ENCODE measurements at regions not wholly inside any gene's neighbourhood (a gene's known extent, or its start where the extent isn't known, plus 50 kb on each side); places are given as distances from the start of the nearest gene placed in this dataset.

DNA sequence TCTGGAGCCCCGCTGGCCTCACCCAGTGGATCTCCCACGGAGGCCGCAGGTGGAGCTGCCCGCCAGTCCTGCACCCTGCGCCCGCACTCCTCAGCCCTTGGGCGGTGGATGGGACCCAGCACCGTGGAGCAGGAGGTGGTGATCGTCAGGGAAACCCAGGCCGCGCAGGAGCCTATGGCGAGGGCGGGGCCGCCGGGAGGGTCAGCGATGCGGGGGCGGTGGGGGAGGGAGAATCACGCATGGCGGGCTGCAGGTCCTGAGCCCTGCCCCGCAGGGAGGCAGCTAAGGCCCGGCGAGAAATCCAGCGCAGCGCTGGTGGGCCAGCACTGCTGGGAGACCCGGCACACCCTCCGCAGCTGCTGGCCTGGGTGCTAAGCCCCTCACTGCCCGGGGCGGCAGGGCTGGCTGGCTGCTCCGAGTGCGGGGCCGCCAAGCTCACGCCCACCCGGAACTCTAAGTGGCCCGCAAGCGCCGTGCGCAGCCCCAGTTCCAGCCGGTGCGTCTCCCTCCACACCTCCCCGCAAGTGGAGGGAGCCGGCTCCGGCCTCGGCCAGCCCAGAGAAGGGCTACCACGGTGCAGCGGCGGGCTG is 524.8 kb upstream of the TPK1 start:
- POLR2A ChIA-PET = no interaction called here
- Histone ChIP-seq H3K4me2 (ENCODE audit: low read length) (no peak overlapping the region), H3K9ac (ENCODE audit: low read length) (no peak overlapping the region), H3K9me2 (ENCODE audit: insufficient read depth) (no peaks in the 10 kb centered on the region), H4K20me1 (ENCODE audit: insufficient read depth) (no peaks in the 10 kb centered on the region), H3K27me3 (ENCODE audit: insufficient read depth, low read length) (no peaks in the 10 kb centered on the region), H3K27ac (ENCODE audit: low read depth, low read length) (no peak overlapping the region), H3K4me3 (replicated peaks in 1 of 2; ENCODE audit: low read depth in 1 of 2, low read length in 2 of 2) (no peak overlapping the region), H3K9me3 (ENCODE audit: control insufficient read depth in 1 of 2, insufficient read depth in 1 of 2, low read depth in 1 of 2, low read length in 2 of 2) (peaks cover 5 to 10% of the 10 kb centered on the region in 2 experiments; a peak in 2 of 4 replicates), H3K79me2 (ENCODE audit: insufficient read depth, low read length) (no peaks in the 10 kb centered on the region), H3K4me1 (ENCODE audit: control insufficient read depth in 1 of 2, insufficient read depth in 2 of 2, low read length in 2 of 2) (no peaks in the 10 kb centered on the region), H2AFZ (ENCODE audit: low read depth, low read length, poor library complexity, severe bottlenecking) (no peak overlapping the region), H3K36me3 (ENCODE audit: control insufficient read depth in 1 of 2, insufficient read depth in 2 of 2, low read length in 2 of 2) (no peaks in the 10 kb centered on the region)
- ATAC-seq = no peak
- no TSS peak for BruUV-seq (replicated peaks)
- no peak for DNase-seq (ENCODE audit: low read depth, low spot score)
- intact Hi-C loops (cut with micrococcal nuclease) = no loop called here
- TF ChIP-seq ZFX (IDR thresholded peaks at IDR 0.05) (no peak), POLR2AphosphoS5 (IDR thresholded peaks at IDR 0.05; ENCODE audit: low read depth, low read length) (no peak), ZNF274 (IDR thresholded peaks at IDR 0.05; ENCODE audit: low read depth, low read length) (no peak), JUND (IDR thresholded peaks at IDR 0.05) (no peak), TCF7L2 (IDR thresholded peaks at IDR 0.05; ENCODE audit: borderline replicate concordance, extremely low read depth, insufficient read depth, insufficient read length) (no peak), SP1 (IDR thresholded peaks at IDR 0.05; ENCODE audit: low read depth) (no peak), SRF (IDR thresholded peaks at IDR 0.05; ENCODE audit: low read depth) (no peak), YY1 (IDR thresholded peaks at IDR 0.05; ENCODE audit: extremely low read depth, insufficient replicate concordance, low read depth, low read length) (no peak), EZH2 (IDR thresholded peaks at IDR 0.05) (no peak), RAD21 (IDR thresholded peaks at IDR 0.05; ENCODE audit: low read depth) (no peak), EGR1 (IDR thresholded peaks at IDR 0.05; ENCODE audit: low read depth) (no peak), FOSL1 (IDR thresholded peaks at IDR 0.05; ENCODE audit: low read depth) (no peak), EZH2phosphoT487 (IDR thresholded peaks at IDR 0.05; ENCODE audit: borderline replicate concordance) (no peak), CBX3 (IDR thresholded peaks at IDR 0.05; ENCODE audit: low read depth) (no peak)
- TF ChIP-seq, protein P1, sequence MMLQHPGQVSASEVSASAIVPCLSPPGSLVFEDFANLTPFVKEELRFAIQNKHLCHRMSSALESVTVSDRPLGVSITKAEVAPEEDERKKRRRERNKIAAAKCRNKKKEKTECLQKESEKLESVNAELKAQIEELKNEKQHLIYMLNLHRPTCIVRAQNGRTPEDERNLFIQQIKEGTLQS (IDR thresholded peaks at IDR 0.05) = no peak
- TF ChIP-seq, protein P2, sequence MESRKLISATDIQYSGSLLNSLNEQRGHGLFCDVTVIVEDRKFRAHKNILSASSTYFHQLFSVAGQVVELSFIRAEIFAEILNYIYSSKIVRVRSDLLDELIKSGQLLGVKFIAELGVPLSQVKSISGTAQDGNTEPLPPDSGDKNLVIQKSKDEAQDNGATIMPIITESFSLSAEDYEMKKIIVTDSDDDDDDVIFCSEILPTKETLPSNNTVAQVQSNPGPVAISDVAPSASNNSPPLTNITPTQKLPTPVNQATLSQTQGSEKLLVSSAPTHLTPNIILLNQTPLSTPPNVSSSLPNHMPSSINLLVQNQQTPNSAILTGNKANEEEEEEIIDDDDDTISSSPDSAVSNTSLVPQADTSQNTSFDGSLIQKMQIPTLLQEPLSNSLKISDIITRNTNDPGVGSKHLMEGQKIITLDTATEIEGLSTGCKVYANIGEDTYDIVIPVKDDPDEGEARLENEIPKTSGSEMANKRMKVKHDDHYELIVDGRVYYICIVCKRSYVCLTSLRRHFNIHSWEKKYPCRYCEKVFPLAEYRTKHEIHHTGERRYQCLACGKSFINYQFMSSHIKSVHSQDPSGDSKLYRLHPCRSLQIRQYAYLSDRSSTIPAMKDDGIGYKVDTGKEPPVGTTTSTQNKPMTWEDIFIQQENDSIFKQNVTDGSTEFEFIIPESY (IDR thresholded peaks at IDR 0.05; ENCODE audit: extremely low read depth, insufficient replicate concordance, low read length) = no peak
- TF ChIP-seq, protein P3, sequence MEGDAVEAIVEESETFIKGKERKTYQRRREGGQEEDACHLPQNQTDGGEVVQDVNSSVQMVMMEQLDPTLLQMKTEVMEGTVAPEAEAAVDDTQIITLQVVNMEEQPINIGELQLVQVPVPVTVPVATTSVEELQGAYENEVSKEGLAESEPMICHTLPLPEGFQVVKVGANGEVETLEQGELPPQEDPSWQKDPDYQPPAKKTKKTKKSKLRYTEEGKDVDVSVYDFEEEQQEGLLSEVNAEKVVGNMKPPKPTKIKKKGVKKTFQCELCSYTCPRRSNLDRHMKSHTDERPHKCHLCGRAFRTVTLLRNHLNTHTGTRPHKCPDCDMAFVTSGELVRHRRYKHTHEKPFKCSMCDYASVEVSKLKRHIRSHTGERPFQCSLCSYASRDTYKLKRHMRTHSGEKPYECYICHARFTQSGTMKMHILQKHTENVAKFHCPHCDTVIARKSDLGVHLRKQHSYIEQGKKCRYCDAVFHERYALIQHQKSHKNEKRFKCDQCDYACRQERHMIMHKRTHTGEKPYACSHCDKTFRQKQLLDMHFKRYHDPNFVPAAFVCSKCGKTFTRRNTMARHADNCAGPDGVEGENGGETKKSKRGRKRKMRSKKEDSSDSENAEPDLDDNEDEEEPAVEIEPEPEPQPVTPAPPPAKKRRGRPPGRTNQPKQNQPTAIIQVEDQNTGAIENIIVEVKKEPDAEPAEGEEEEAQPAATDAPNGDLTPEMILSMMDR (IDR thresholded peaks at IDR 0.05 in 2 of 3, conservative IDR thresholded peaks at IDR 0.05 in 1 of 3; ENCODE audit: borderline replicate concordance in 1 of 3, insufficient read depth in 1 of 3, low read depth in 2 of 3, low read length in 2 of 3) = no peak
- TF ChIP-seq, protein P4, sequence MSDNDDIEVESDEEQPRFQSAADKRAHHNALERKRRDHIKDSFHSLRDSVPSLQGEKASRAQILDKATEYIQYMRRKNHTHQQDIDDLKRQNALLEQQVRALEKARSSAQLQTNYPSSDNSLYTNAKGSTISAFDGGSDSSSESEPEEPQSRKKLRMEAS (IDR thresholded peaks at IDR 0.05) = no peak
- CTCF ChIA-PET = no interaction called here
- RAD21 ChIA-PET (ENCODE audit: low non-redundant PET in 1 of 2, low total read pairs in 2 of 2, uncharacterized antibody in 2 of 2, unreplicated experiment in 2 of 2) = no interaction called here

Data from HCT116 (cell line).